Ovary (tissue), 7 donors: ENCODE measurements at regions not wholly inside any gene's neighbourhood (a gene's known extent, or its start where the extent isn't known, plus 50 kb on each side); places are given as distances from the start of the nearest gene placed in this dataset.

Source experiments
- DNase-seq, 5 donors: peaks; one replicate each; pipeline ENCODE4 v3.0.0-alpha.2; 2019 to 2020
- H3K27ac ChIP-seq, 2 donors: fragments of 200-600 bp; one replicate each; pipeline versions ENCODE4 v1.5.1 to v1.8.0; 2019 to 2022
- H3K27me3 ChIP-seq: fragments of 200-600 bp; one replicate; pipeline ENCODE4 v1.8.0; 2022
- H3K36me3 ChIP-seq: fragments of 200-600 bp; sonication (generic); one replicate; pipeline ENCODE4 v1.5.1; 2019
- H3K4me1 ChIP-seq: one replicate; pipeline ENCODE4 v1.8.1; 2013; ENCODE audit warnings: mild to moderate bottlenecking, moderate library complexity; ENCODE audit not compliant: insufficient read depth
- H3K4me3 ChIP-seq: fragments of 200-600 bp; sonication (generic); one replicate; pipeline ENCODE4 v1.5.1; 2017
- H3K9me3 ChIP-seq, 2 donors: fragments of 200-600 bp in 1 of 2; sonication (generic) in 1 of 2; one replicate each; pipeline versions ENCODE4 v1.5.1 to v1.8.1; 2013 to 2019; ENCODE audit warnings: mild to moderate bottlenecking in 1 of 2, moderate library complexity in 1 of 2
- CTCF ChIP-seq, 3 donors: fragments of 450-650 bp in 2 of 3; fragments of 200-600 bp in 1 of 3; IDR thresholded peaks; one replicate each; pipeline versions ENCODE4 v1.5.1 to v1.8.0; 2016 to 2022; ENCODE audit warnings: antibody characterized with exemption in 3 of 3, mild to moderate bottlenecking in 1 of 3
- EP300 ChIP-seq: sonication (generic); formaldehyde crosslinking; IDR thresholded peaks from one replicate; pipeline ENCODE4 v1.6.1; 2017; ENCODE audit warnings: antibody characterized with exemption
- POLR2A ChIP-seq: fragments of 450-650 bp; IDR thresholded peaks from one replicate; pipeline ENCODE4 v1.6.1; 2017; ENCODE audit warnings: antibody characterized with exemption, mild to moderate bottlenecking, moderate library complexity
- WGBS, 3 donors: extraction: QIAGEN DNeasy Blood & Tissue Kit in 1 of 3; methylation state at CpG; one replicate each; pipeline versions ENCODE4 v1.1.5 to v1.1.7; 2013 to 2017; 5-methylcytosine and 5-hydroxymethylcytosine counted together
- intact Hi-C, 4 donors: fragments of 100-400 bp; cut with DNase I; formaldehyde crosslinking; loops; one replicate each; pipeline versions ENCODE4 v1.11.0 to v1.15.1; 2022 to 2023
- donor health status: DM: no; HTN: no; CAD: no; lungs with moderate emphysema.
- donor health status: DM: no; HTN: no; CAD: no.
- donor health status: Bipolar disorder and iron deficiency.
- donor health status: DM: no; HTN: no; CAD: no.
- donor health status: DM: yes; HTN: yes; CAD: no.

DNA sequence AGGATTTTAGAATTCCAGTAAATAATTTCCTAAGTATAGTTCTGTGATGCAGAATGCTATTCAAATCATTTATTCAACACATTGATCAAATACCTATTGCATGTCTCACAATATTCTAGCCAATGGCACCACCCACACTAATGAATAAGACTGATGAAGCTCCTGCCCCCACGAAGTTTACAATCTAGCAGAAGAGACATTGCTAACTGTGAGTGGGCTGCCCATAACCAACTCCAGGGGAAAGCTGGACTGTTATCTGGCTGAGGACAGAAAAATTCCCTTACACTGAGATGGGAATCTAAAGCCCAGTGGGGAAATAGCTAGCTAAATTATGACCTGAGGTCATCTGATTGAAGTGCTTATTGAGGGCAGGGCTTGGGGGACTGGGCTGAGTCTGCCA, 128.8 kb upstream of the LYZL2 start:
- peaks cover 2% of the 10 kb centered on the region for H3K4me1 ChIP-seq
- H3K27ac ChIP-seq = no peak overlapping the region
- H3K9me3 ChIP-seq = no peaks in the 10 kb centered on the region
- H3K4me3 ChIP-seq = no peak overlapping the region
- TF ChIP-seq POLR2A = no peak
- TF ChIP-seq CTCF (IDR thresholded peaks at IDR 0.05) = no peak
- no peak for TF ChIP-seq EP300
- intact Hi-C loops = loop anchor here in 1 of 4 donors (10.0 kb wide), 1 partner anchor 1046 kb away; no protein-coding TSS in a partner anchor
- no peak for DNase-seq
- no peaks in the 10 kb centered on the region for H3K27me3 ChIP-seq
- 64 to 84% (median 68%) methylated on average over 1 of the region's 1 CpG for WGBS, 3 donors
- H3K36me3 ChIP-seq = no peaks in the 10 kb centered on the region

DNA sequence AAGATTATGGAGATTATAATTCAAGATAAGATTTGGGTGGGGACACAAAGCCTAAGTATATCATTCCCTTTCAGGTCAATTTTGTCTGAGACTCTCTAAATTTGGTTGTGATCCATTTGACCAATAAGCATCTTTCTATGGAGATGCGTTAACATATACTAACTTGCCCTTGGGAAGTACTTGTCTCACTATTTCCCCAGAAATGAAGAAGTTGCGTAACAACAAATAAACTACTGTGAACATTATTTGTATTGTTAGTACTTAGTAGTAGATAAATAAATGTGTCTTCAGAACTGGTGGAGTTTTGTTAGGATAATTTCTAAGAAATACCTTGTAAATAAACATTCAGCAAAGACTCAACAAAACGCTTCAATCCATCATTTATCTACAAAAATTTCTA, 127.3 kb upstream of the LYZL2 start:
- no peaks in the 10 kb centered on the region for H3K9me3 ChIP-seq
- 96 to 98% (median 98%) methylated on average over 3 of the region's 3 CpGs for WGBS, 3 donors
- TF ChIP-seq POLR2A = no peak
- no peak for TF ChIP-seq EP300
- TF ChIP-seq CTCF (IDR thresholded peaks at IDR 0.05) = no peak
- H3K4me1 ChIP-seq = peaks cover 2% of the 10 kb centered on the region
- intact Hi-C loops = loop anchor here in 1 of 4 donors (10.0 kb wide), 1 partner anchor 1048 kb away; no protein-coding TSS in a partner anchor
- no peaks in the 10 kb centered on the region for H3K36me3 ChIP-seq
- no peak overlapping the region for H3K27ac ChIP-seq
- H3K4me3 ChIP-seq = no peak overlapping the region
- no peak for DNase-seq
- no peaks in the 10 kb centered on the region for H3K27me3 ChIP-seq

DNA sequence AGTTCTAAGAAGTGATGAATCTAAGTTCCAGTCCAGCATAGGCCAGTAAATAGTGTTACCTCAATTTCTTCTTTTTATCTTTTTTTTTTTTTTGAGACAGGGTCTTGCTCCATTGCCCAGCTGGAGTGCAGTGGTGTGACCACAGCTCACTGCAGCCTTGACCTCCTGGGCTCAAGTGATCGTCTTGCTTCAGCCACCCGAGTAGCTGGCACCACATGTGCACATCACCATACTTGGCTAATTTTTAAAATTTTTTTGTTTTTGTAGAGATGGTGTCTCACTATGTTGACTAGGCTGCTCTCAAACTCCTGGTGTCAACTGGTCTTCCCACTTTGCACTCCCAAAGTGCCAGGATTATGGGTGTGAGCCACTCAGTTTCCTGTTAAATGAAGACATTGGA, 126.6 kb upstream of the LYZL2 start:
- Histone ChIP-seq H3K4me3 (no peak overlapping the region), H3K27ac (no peak overlapping the region), H3K4me1 (peaks cover 2% of the 10 kb centered on the region), H3K9me3 (no peaks in the 10 kb centered on the region), H3K27me3 (no peaks in the 10 kb centered on the region), H3K36me3 (no peaks in the 10 kb centered on the region)
- intact Hi-C loops = loop anchor here in 1 of 4 donors (10.0 kb wide), 1 partner anchor 1049 kb away; no protein-coding TSS in a partner anchor
- no peak for DNase-seq
- WGBS, 3 donors = 32 to 40% (median 33%) methylated on average over 2 of the region's 2 CpGs
- TF ChIP-seq POLR2A (no peak), EP300 (no peak), CTCF (IDR thresholded peaks at IDR 0.05) (no peak)

DNA sequence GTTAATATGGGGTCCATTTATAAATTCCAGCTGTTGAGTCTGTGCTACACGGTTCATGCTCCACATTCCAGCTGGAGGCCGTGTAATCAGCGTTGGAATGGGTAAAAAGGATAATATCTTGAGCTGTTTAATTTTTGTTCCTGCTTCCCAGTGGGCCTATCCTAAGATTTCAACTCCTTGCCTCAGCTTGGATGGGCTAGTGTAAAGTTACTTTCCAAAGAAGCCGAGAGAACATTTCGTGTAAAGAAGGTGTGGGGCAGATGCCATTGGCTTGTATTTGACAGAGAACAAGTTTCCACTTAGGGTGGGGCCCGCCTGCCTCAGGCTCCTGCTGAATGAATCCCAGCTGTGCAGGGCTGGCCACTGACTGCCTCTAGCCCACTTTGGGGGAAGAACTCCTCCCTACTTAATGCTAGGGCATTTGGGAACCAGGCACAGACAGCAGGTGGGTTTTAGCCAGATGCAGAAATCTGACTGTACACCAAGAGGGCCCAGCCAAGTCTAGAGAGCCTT, 125.9 kb upstream of the LYZL2 start:
- no peaks in the 10 kb centered on the region for H3K27me3 ChIP-seq
- DNase-seq = no peak
- no peaks in the 10 kb centered on the region for H3K9me3 ChIP-seq
- H3K36me3 ChIP-seq = no peaks in the 10 kb centered on the region
- intact Hi-C loops = loop anchor here in 1 of 4 donors (10.0 kb wide), 1 partner anchor 1049 kb away; no protein-coding TSS in a partner anchor
- no peak for TF ChIP-seq POLR2A
- no peak for TF ChIP-seq CTCF (IDR thresholded peaks at IDR 0.05)
- no peak for TF ChIP-seq EP300
- peaks cover 2% of the 10 kb centered on the region for H3K4me1 ChIP-seq
- H3K4me3 ChIP-seq = no peak overlapping the region
- H3K27ac ChIP-seq = no peak overlapping the region
- WGBS, 3 donors = 7 to 20% (median 12%) methylated on average over 6 of the region's 6 CpGs
